Cerebellar cortex (tissue), 1 donor: ENCODE measurements at regions not wholly inside any gene's neighbourhood (a gene's known extent, or its start where the extent isn't known, plus 50 kb on each side); places are given as distances from the start of the nearest gene placed in this dataset.
"Not testable (repeated sequence)": the region's sequence is repeated elsewhere in the genome, so short reads cannot be mapped to it uniquely, and the experiment has no call there.

Experiments
- DNase-seq: peaks from one replicate; pipeline ENCODE4 v3.0.0-alpha.2; 2015; ENCODE audit warnings: low spot score

GRCh38 chr7:65145710-65146109 lies 139.2 kb upstream of the ERV3-1 start:
- DNase-seq: not testable (repeated sequence)

- not testable (repeated sequence) for DNase-seq
These were observed 138.5 kb upstream of the ERV3-1 start for GRCh38 chr7:65145008-65145407.

- not testable (repeated sequence) for DNase-seq
These were observed 138.1 kb upstream of the ERV3-1 start for GRCh38 chr7:65144557-65144956.

- not testable (repeated sequence) for DNase-seq
These were observed 137.6 kb upstream of the ERV3-1 start for GRCh38 chr7:65144119-65144518.

GRCh38 chr7:65141894-65142293 lies 135.4 kb upstream of the ERV3-1 start:
- peak; percentile 0 for DNase-seq

- peak; percentile 0 for DNase-seq
These were observed 134.9 kb upstream of the ERV3-1 start for GRCh38 chr7:65141405-65141778.

- peak; percentile 0 for DNase-seq
These were observed 134.3 kb upstream of the ERV3-1 start for GRCh38 chr7:65140543-65141404.

- not testable (repeated sequence) for DNase-seq
These were observed 130.4 kb upstream of the ERV3-1 start for GRCh38 chr7:65136850-65137249.

- DNase-seq: not testable (repeated sequence)
These were observed 126.6 kb upstream of the ERV3-1 start for GRCh38 chr7:65133087-65133486.

GRCh38 chr7:65132256-65132655 lies 125.8 kb upstream of the ERV3-1 start:
- DNase-seq: not testable (repeated sequence)

- not testable (repeated sequence) for DNase-seq
These were observed 120.9 kb upstream of the ERV3-1 start for GRCh38 chr7:65127364-65127763.

GRCh38 chr7:65124600-65124999 lies 118.1 kb upstream of the ERV3-1 start:
- not testable (repeated sequence) for DNase-seq

- not testable (repeated sequence) for DNase-seq
These were observed 99.2 kb upstream of the ERV3-1 start for GRCh38 chr7:65105650-65106203.

GRCh38 chr7:65100499-65100898 lies 94.0 kb upstream of the ERV3-1 start:
- not testable (repeated sequence) for DNase-seq

- not testable (repeated sequence) for DNase-seq
These were observed 75.2 kb upstream of the ERV3-1 start for GRCh38 chr7:65081669-65082055.

- peak; percentile 97 for DNase-seq
These were observed 74.5 kb upstream of the ERV3-1 start for GRCh38 chr7:65080799-65081668.

GRCh38 chr7:65074959-65075358 lies 68.5 kb upstream of the ERV3-1 start:
- DNase-seq: not testable (repeated sequence)

GRCh38 chr7:65073160-65073559 lies 66.7 kb upstream of the ERV3-1 start:
- DNase-seq: not testable (repeated sequence)

GRCh38 chr7:65071854-65072431 lies 65.5 kb upstream of the ERV3-1 start:
- DNase-seq: not testable (repeated sequence)

- not testable (repeated sequence) for DNase-seq
These were observed 63.0 kb upstream of the ERV3-1 start for GRCh38 chr7:65069476-65069875.

- DNase-seq: not testable (repeated sequence)
These were observed 56.1 kb upstream of the ERV3-1 start for GRCh38 chr7:65062566-65062965.

- not testable (repeated sequence) for DNase-seq
These were observed 52.8 kb upstream of the ERV3-1 start for GRCh38 chr7:65059247-65059646.
